OCI-LY7 (cell line): ENCODE measurements at regions not wholly inside any gene's neighbourhood (a gene's known extent, or its start where the extent isn't known, plus 50 kb on each side); places are given as distances from the start of the nearest gene placed in this dataset.

Source experiments
- BruUV-seq: library from RNA; stranded (reverse); fragments of 400-500 nt; replicated peaks from 2 replicates; lab custom pipeline; 2021; lab: Mats Ljungman, UMichigan
- CTCF ChIA-PET: fragments of 300-600 bp; sonication (Branson Sonifier 250); formaldehyde crosslinking; loops from one replicate; lab custom pipeline; 2022; ENCODE audit warnings: antibody characterized with exemption; ENCODE audit not compliant: unreplicated experiment; lab: Charles Lee
- POLR2A ChIA-PET: fragments of 300-600 bp; sonication (Branson Sonifier 250); formaldehyde crosslinking; loops from one replicate; lab custom pipeline; 2022; ENCODE audit warnings: antibody characterized with exemption; lab: Charles Lee
- DNase-seq: peaks from one replicate; pipeline ENCODE4 v3.0.0-alpha.2; 2015; ENCODE audit warnings: low spot score
- H2AFZ ChIP-seq: fragments of 200-600 bp; sonication (generic), shearing (Covaris generic); 2 replicates; pipeline ENCODE4 v1.6.1; 2014; ENCODE audit warnings: mild to moderate bottlenecking, antibody characterized with exemption, low read length, moderate library complexity
- H3K27ac ChIP-seq: fragments of 200-600 bp; sonication (generic); 2 replicates; pipeline ENCODE4 v1.5.1; 2014; ENCODE audit warnings: mixed run types, low read depth, mild to moderate bottlenecking, moderate library complexity, low read length, inconsistent platforms; ENCODE audit not compliant: poor library complexity, severe bottlenecking
- H3K36me3 ChIP-seq: fragments of 200-600 bp; sonication (generic); 2 replicates; pipeline ENCODE4 v1.6.1; 2014; ENCODE audit warnings: mild to moderate bottlenecking, antibody characterized with exemption, low read length, moderate library complexity, mixed read lengths; ENCODE audit not compliant: insufficient read depth
- H3K4me1 ChIP-seq: fragments of 200-600 bp; sonication (generic); 2 replicates; pipeline ENCODE4 v1.5.1; 2014; ENCODE audit warnings: mild to moderate bottlenecking, low read length; ENCODE audit not compliant: insufficient read depth, poor library complexity, severe bottlenecking
- H3K4me2 ChIP-seq: fragments of 200-600 bp; sonication (generic); 2 replicates; pipeline ENCODE4 v1.6.1; 2014; ENCODE audit warnings: mild to moderate bottlenecking, low read length
- H3K4me3 ChIP-seq: fragments of 200-600 bp; sonication (generic); 2 replicates; pipeline ENCODE4 v1.5.1; 2014; ENCODE audit warnings: mild to moderate bottlenecking, low read depth, low read length; ENCODE audit not compliant: poor library complexity, severe bottlenecking
- H3K79me2 ChIP-seq: fragments of 200-600 bp; sonication (generic); 2 replicates; pipeline ENCODE4 v1.6.1; 2016; ENCODE audit warnings: low read depth, mild to moderate bottlenecking, low read length, moderate library complexity, mixed read lengths; ENCODE audit not compliant: insufficient read depth
- H3K9me2 ChIP-seq: fragments of 200-600 bp; sonication (generic); 2 replicates; pipeline ENCODE4 v1.6.1; 2016; ENCODE audit warnings: mild to moderate bottlenecking, low read length, mixed read lengths; ENCODE audit not compliant: insufficient read depth
- H3K9me3 ChIP-seq: fragments of 200-600 bp; sonication (generic); 2 replicates; pipeline ENCODE4 v1.6.1; 2014; ENCODE audit warnings: mild to moderate bottlenecking, mixed run types, low read length, mixed read lengths
- H4K20me1 ChIP-seq: fragments of 200-600 bp; sonication (generic); 2 replicates; pipeline ENCODE4 v1.6.1; 2014; ENCODE audit warnings: mild to moderate bottlenecking, antibody characterized with exemption, low read length, moderate library complexity, mixed read lengths; ENCODE audit not compliant: insufficient read depth
- CTCF ChIP-seq: fragments of 200-600 bp; sonication (generic); conservative IDR thresholded peaks from 2 replicates; pipeline ENCODE4 v1.5.1; 2014; ENCODE audit warnings: mild to moderate bottlenecking, antibody characterized with exemption, low read length, moderate library complexity, mixed read lengths
- EZH2phosphoT487 ChIP-seq: fragments of 200-600 bp; sonication (generic); IDR thresholded peaks from 2 replicates; pipeline ENCODE4 v1.6.1; 2018; ENCODE audit warnings: low read depth, borderline replicate concordance, mild to moderate bottlenecking, mixed run types, antibody characterized with exemption, low read length, moderate library complexity, mixed read lengths
- intact Hi-C: fragments of 100-400 bp; cut with micrococcal nuclease; formaldehyde crosslinking; loops from one replicate; pipeline ENCODE4 v1.10.0; 2022; ENCODE audit not compliant: unreplicated experiment

- ChIA-PET CTCF (no interaction called here), POLR2A (interaction anchor here (0.5 to 0.7 kb wide), 3 partner anchors 10 to 296 kb away, joined by 3 to 4 read pairs (median 3); no protein-coding TSS in a partner anchor)
- no peaks in the 10 kb centered on the region for H3K9me2 ChIP-seq
- intact Hi-C loops: no loop called here
- H3K4me2 ChIP-seq: no peak overlapping the region
- no peak overlapping the region for H2AFZ ChIP-seq
- no peak for DNase-seq
- BruUV-seq: no TSS peak
- H3K27ac ChIP-seq: no peak overlapping the region
- H3K4me3 ChIP-seq: no peak overlapping the region
- H3K36me3 ChIP-seq: no peaks in the 10 kb centered on the region
- no peaks in the 10 kb centered on the region for H3K79me2 ChIP-seq
- no peak for TF ChIP-seq EZH2phosphoT487
- no peak for TF ChIP-seq CTCF
- H3K9me3 ChIP-seq: 0 out of 2 replicates have a peak, but pooled peaks cover 7% of the 10 kb centered on the region
- H3K4me1 ChIP-seq: no peaks in the 10 kb centered on the region
- H4K20me1 ChIP-seq: no peaks in the 10 kb centered on the region
Measured at GRCh38 chr6:5946701-5947100, 60.0 kb downstream of the NRN1 start.

- POLR2A ChIA-PET: interaction anchor here (0.5 to 1.2 kb wide), 3 partner anchors 118 to 617 kb away, joined by 3 to 4 read pairs (median 3); no protein-coding TSS in a partner anchor
- no peaks in the 10 kb centered on the region for H4K20me1 ChIP-seq
- no peaks in the 10 kb centered on the region for H3K36me3 ChIP-seq
Measured at GRCh38 chr6:5946181-5946580, 60.5 kb downstream of the NRN1 start.

More at GRCh38 chr6:5946181-5946580, 60.5 kb downstream of the NRN1 start:
- intact Hi-C loops: no loop called here
- Histone ChIP-seq H3K79me2 (no peaks in the 10 kb centered on the region), H2AFZ (no peak overlapping the region), H3K9me3 (0 out of 2 replicates have a peak, but pooled peaks cover 7% of the 10 kb centered on the region), H3K9me2 (no peaks in the 10 kb centered on the region), H3K4me2 (no peak overlapping the region), H3K4me1 (no peaks in the 10 kb centered on the region), H3K27ac (no peak overlapping the region), H3K4me3 (no peak overlapping the region)
- BruUV-seq: no TSS peak
- no peak for DNase-seq
- CTCF ChIA-PET: no interaction called here
- TF ChIP-seq CTCF (no peak), EZH2phosphoT487 (no peak)
